Trophoblast cell (in vitro differentiated cells and primary cell): ENCODE measurements at regions not wholly inside any gene's neighbourhood (a gene's known extent, or its start where the extent isn't known, plus 50 kb on each side); places are given as distances from the start of the nearest gene placed in this dataset.

Experiments used
- DNase-seq, 2 donors: peaks; one replicate each; pipeline ENCODE4 v3.0.0-alpha.2; 2016
- H2AFZ ChIP-seq: 2 replicates; pipeline ENCODE4 v1.6.1; 2013; ENCODE audit warnings: low read length, moderate library complexity, mild to moderate bottlenecking; ENCODE audit not compliant: insufficient read depth, poor library complexity
- H2AK5ac ChIP-seq: 2 replicates; pipeline ENCODE4 v1.6.1; 2013; ENCODE audit warnings: mild to moderate bottlenecking, low read length
- H2BK120ac ChIP-seq: 2 replicates; pipeline ENCODE4 v1.6.1; 2013; ENCODE audit warnings: low read length, mild to moderate bottlenecking, moderate library complexity; ENCODE audit not compliant: insufficient read depth, poor library complexity
- H2BK12ac ChIP-seq: 2 replicates; pipeline ENCODE4 v1.6.1; 2013; ENCODE audit warnings: mild to moderate bottlenecking, low read length, moderate library complexity
- H2BK5ac ChIP-seq: 2 replicates; pipeline ENCODE4 v1.6.1; 2013; ENCODE audit warnings: low read length, low read depth, moderate library complexity, mild to moderate bottlenecking; ENCODE audit not compliant: poor library complexity
- H3K14ac ChIP-seq: 2 replicates; pipeline ENCODE4 v1.6.1; 2013; ENCODE audit warnings: mild to moderate bottlenecking, low read length
- H3K18ac ChIP-seq: 2 replicates; pipeline ENCODE4 v1.6.1; 2013; ENCODE audit warnings: mild to moderate bottlenecking, low read length
- H3K23ac ChIP-seq: 2 replicates; pipeline ENCODE4 v1.6.1; 2013; ENCODE audit warnings: low read length
- H3K27ac ChIP-seq: 2 replicates; pipeline ENCODE4 v1.5.1; 2013; ENCODE audit warnings: low read depth, mild to moderate bottlenecking, inconsistent platforms, low read length, moderate library complexity
- H3K27me3 ChIP-seq: 2 replicates; pipeline ENCODE4 v1.6.1; 2013; ENCODE audit warnings: inconsistent platforms, mild to moderate bottlenecking, low read length, moderate library complexity; ENCODE audit not compliant: insufficient read depth
- H3K36me3 ChIP-seq, 2 experiments: 1 replicate in 1 of 2; 2 replicates in 1 of 2; pipeline ENCODE4 v1.6.1; 2013; ENCODE audit warnings: low read length in 2 of 2, mild to moderate bottlenecking in 2 of 2, moderate library complexity in 1 of 2; ENCODE audit not compliant: insufficient read depth in 2 of 2, control insufficient read depth in 1 of 2
- H3K4ac ChIP-seq: 2 replicates; pipeline ENCODE4 v1.6.1; 2013; ENCODE audit warnings: low read depth, mild to moderate bottlenecking, low read length, moderate library complexity
- H3K4me1 ChIP-seq, 2 experiments: 1 replicate in 1 of 2; 2 replicates in 1 of 2; pipeline ENCODE4 v1.6.1; 2013; ENCODE audit warnings: low read length in 2 of 2, mild to moderate bottlenecking in 2 of 2, moderate library complexity in 1 of 2; ENCODE audit not compliant: insufficient read depth in 2 of 2, control insufficient read depth in 1 of 2
- H3K4me2 ChIP-seq: 2 replicates; pipeline ENCODE4 v1.6.1; 2013; ENCODE audit warnings: inconsistent platforms, mild to moderate bottlenecking, low read length, moderate library complexity
- H3K4me3 ChIP-seq: 2 replicates; pipeline ENCODE4 v1.5.1; 2013; ENCODE audit warnings: mild to moderate bottlenecking, low read depth, low read length, inconsistent platforms
- H3K79me1 ChIP-seq: one replicate; pipeline ENCODE4 v1.6.1; 2013; ENCODE audit warnings: low read length
- H3K79me2 ChIP-seq: 2 replicates; pipeline ENCODE4 v1.6.1; 2013; ENCODE audit warnings: low read length, mild to moderate bottlenecking; ENCODE audit not compliant: control insufficient read depth, insufficient read depth, poor library complexity
- H3K9ac ChIP-seq: 2 replicates; pipeline ENCODE4 v1.6.1; 2013; ENCODE audit warnings: mild to moderate bottlenecking, low read length
- H3K9me3 ChIP-seq: 2 replicates; pipeline ENCODE4 v1.6.1; 2013; ENCODE audit warnings: low read depth, mild to moderate bottlenecking, control low read depth, inconsistent platforms, low read length; ENCODE audit not compliant: insufficient read depth
- H4K12ac ChIP-seq: 2 replicates; pipeline ENCODE4 v1.6.1; 2013; ENCODE audit warnings: low read depth, mild to moderate bottlenecking, low read length, moderate library complexity
- H4K8ac ChIP-seq: 2 replicates; pipeline ENCODE4 v1.6.1; 2013; ENCODE audit warnings: low read depth, mild to moderate bottlenecking, low read length, moderate library complexity
- H4K91ac ChIP-seq: one replicate; pipeline ENCODE4 v1.6.1; 2013; ENCODE audit warnings: low read depth, mild to moderate bottlenecking, low read length, moderate library complexity
- WGBS: extraction: QIAGEN DNeasy Blood & Tissue Kit; methylation state at CpG from one replicate; pipeline ENCODE4 v1.1.7; 2013; ENCODE audit warnings: missing lambda C conversion rate; ENCODE audit not compliant: insufficient read length, insufficient coverage; ENCODE audit errors: extremely low coverage; 5-methylcytosine and 5-hydroxymethylcytosine counted together

DNA sequence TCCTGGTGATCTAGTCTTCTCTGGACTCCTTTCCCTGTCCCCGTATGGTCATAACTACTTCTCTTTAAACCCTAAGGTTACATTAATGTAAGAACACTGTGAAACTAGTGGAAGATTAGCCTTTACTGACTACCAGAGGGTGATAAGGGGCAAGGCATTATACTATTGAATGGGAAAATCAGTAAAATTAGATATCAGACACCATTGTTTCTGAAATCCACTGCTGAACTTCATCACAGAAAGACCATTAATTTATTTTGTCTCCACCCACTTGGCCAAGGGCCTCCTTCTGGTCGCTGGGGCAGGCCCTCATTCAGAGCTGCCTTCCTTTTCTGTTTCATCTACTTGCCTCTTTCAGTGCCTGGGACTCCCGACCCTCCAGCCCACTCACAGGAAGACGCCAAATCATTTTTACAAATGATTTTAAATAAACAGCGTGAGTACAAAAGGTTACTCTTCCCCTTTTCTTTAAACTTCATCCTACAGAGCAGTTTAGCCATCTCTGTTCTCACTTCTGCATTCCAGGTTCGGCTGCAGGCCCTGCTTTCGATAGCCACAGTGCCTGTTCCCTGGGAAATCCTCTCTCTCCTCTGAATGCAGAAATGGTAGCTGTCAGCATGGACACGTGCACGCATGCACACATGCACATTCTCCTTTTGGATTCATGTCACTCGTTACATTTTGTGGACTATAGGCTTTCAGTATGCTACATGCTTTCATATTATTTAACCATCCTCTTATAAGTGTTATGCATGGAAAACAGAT, 70.3 kb upstream of the DOCK10 start:
- no peak for DNase-seq
- no peak overlapping the region for H3K9ac ChIP-seq
- no peak overlapping the region for H2BK120ac ChIP-seq
- no peaks in the 10 kb centered on the region for H3K9me3 ChIP-seq
- no peak overlapping the region for H3K4me3 ChIP-seq
- H2AFZ ChIP-seq = no peak overlapping the region
- H4K91ac ChIP-seq = no peak overlapping the region
- H3K36me3 ChIP-seq = no peaks in the 10 kb centered on the region
- no peaks in the 10 kb centered on the region for H3K79me2 ChIP-seq
- H3K14ac ChIP-seq = no peak overlapping the region
- no peaks in the 10 kb centered on the region for H3K4me1 ChIP-seq
- H2BK12ac ChIP-seq = no peak overlapping the region
- no peak overlapping the region for H2BK5ac ChIP-seq
- H3K27me3 ChIP-seq = no peaks in the 10 kb centered on the region
- H3K79me1 ChIP-seq = no peaks in the 10 kb centered on the region
- no peak overlapping the region for H3K23ac ChIP-seq
- H3K4ac ChIP-seq = no peak overlapping the region
- WGBS = no CpG with 5 or more reads among the region's 10 CpGs
- H3K18ac ChIP-seq = no peak overlapping the region
- H3K27ac ChIP-seq = no peak overlapping the region
- no peak overlapping the region for H4K12ac ChIP-seq
- H4K8ac ChIP-seq = no peak overlapping the region
- H3K4me2 ChIP-seq = no peak overlapping the region
- H2AK5ac ChIP-seq = no peak overlapping the region

DNA sequence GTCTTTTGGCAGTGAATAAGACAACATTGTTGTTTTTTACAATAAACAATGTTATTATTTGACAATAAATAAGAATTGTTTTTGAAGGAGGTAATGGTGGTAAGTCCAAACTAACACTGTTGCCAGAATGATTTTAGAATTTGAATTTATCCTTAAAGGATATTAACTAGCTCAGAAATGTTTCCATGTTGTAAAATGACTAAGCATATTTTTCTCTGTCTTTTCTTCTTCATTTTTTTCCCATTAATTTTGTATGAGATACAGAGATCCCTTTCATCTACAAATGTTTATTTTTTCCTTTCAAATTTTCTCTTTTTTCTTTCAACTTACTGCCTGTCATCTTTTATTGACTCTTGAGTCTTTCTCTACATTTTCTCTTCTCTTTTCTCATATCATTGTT, 66.5 kb upstream of the DOCK10 start:
- Histone ChIP-seq H2AK5ac (no peak overlapping the region), H2BK5ac (no peak overlapping the region), H3K79me2 (no peaks in the 10 kb centered on the region), H3K4me1 (no peaks in the 10 kb centered on the region), H3K4me3 (no peak overlapping the region), H3K9me3 (no peaks in the 10 kb centered on the region), H3K27ac (no peak overlapping the region), H3K4ac (no peak overlapping the region), H4K8ac (no peak overlapping the region), H4K91ac (no peak overlapping the region), H3K9ac (no peak overlapping the region), H2BK12ac (no peak overlapping the region), H3K79me1 (no peaks in the 10 kb centered on the region), H3K23ac (no peak overlapping the region), H3K36me3 (no peaks in the 10 kb centered on the region), H3K14ac (no peak overlapping the region), H3K27me3 (no peaks in the 10 kb centered on the region), H3K4me2 (no peak overlapping the region), H4K12ac (no peak overlapping the region), H2AFZ (no peak overlapping the region), H3K18ac (no peak overlapping the region), H2BK120ac (no peak overlapping the region)
- DNase-seq = no peak

DNA sequence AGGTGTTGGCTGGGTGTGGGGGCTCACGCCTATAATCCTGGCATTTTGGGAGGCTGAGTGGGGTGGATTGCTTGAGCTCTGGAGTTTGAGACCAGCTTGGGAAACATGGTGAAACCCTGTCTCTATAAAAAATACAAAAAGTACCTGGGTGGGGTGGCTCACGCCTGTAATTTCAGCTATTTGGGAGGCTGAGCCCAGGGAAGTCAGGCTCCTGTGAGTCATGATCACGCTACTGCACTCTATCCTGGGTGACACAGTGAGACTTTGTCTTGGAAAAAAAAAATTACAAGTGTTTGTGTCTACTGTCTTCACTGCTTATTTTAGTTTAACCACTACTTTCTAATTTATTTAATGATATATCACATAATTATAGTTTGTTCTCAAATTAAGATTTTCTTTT, 62.7 kb upstream of the DOCK10 start:
- H3K14ac ChIP-seq = no peak overlapping the region
- no peak overlapping the region for H4K8ac ChIP-seq
- H3K9me3 ChIP-seq = no peaks in the 10 kb centered on the region
- H4K91ac ChIP-seq = no peak overlapping the region
- H3K27me3 ChIP-seq = no peaks in the 10 kb centered on the region
- H2AK5ac ChIP-seq = no peak overlapping the region
- WGBS = no CpG with 5 or more reads among the region's 3 CpGs
- H3K79me2 ChIP-seq = no peaks in the 10 kb centered on the region
- H3K27ac ChIP-seq = no peak overlapping the region
- no peaks in the 10 kb centered on the region for H3K4me1 ChIP-seq
- no peak overlapping the region for H3K4ac ChIP-seq
- H2BK120ac ChIP-seq = no peak overlapping the region
- H3K9ac ChIP-seq = no peak overlapping the region
- no peak overlapping the region for H2BK5ac ChIP-seq
- no peak overlapping the region for H3K18ac ChIP-seq
- peaks cover 2% of the 10 kb centered on the region for H3K79me1 ChIP-seq
- no peak overlapping the region for H2AFZ ChIP-seq
- H3K36me3 ChIP-seq = no peaks in the 10 kb centered on the region
- no peak overlapping the region for H3K4me2 ChIP-seq
- H4K12ac ChIP-seq = no peak overlapping the region
- H2BK12ac ChIP-seq = no peak overlapping the region
- H3K23ac ChIP-seq = no peak overlapping the region
- H3K4me3 ChIP-seq = no peak overlapping the region
- DNase-seq = peak; percentile 77 to 78

DNA sequence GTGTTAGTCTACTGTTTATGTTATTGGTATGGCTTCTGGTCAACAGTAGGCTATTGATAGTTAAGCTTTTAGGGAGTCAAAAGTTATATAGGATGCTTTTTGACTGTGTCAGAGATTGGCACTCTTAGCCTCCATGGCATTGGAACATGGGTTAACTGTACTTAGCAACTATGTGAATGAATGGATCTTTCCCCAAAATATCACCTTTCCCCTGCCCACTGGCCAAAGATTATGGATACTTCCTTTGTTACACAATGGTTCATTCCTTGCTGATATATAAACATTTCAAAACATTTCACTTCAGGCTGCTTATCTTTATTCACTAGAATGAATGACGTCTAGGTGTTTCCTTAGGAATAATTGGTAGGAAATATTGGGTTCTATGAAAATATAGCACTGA, 62.1 kb upstream of the DOCK10 start:
- Histone ChIP-seq H4K12ac (no peak overlapping the region), H2AK5ac (no peak overlapping the region), H3K79me2 (no peaks in the 10 kb centered on the region), H4K91ac (no peak overlapping the region), H3K14ac (no peak overlapping the region), H3K4ac (no peak overlapping the region), H3K27ac (no peak overlapping the region), H3K79me1 (peaks cover 2% of the 10 kb centered on the region), H2BK120ac (no peak overlapping the region), H3K27me3 (no peaks in the 10 kb centered on the region), H3K23ac (no peak overlapping the region), H2BK5ac (no peak overlapping the region), H3K9ac (no peak overlapping the region), H3K36me3 (no peaks in the 10 kb centered on the region), H2BK12ac (no peak overlapping the region), H4K8ac (no peak overlapping the region), H3K9me3 (no peaks in the 10 kb centered on the region), H3K18ac (no peak overlapping the region), H3K4me2 (no peak overlapping the region), H3K4me3 (no peak overlapping the region), H3K4me1 (no peaks in the 10 kb centered on the region), H2AFZ (no peak overlapping the region)
- no CpG with 5 or more reads among the region's 1 CpG for WGBS
- peak; percentile 54 to 78 for DNase-seq
